Thyroid gland (tissue), 4 donors: ENCODE measurements at regions not wholly inside any gene's neighbourhood (a gene's known extent, or its start where the extent isn't known, plus 50 kb on each side); places are given as distances from the start of the nearest gene placed in this dataset.

ENCODE experiments used
- DNase-seq, 2 donors: peaks; one replicate each; pipeline ENCODE4 v3.0.0-alpha.2; 2019
- H3K27ac ChIP-seq, 3 donors: fragments of 200-600 bp; sonication (generic); 1 replicate in 2 of 3; 2 replicates in 1 of 3; pipeline ENCODE4 v1.5.1; 2016 to 2019; ENCODE audit warnings: mild to moderate bottlenecking in 1 of 3, moderate library complexity in 1 of 3
- H3K27me3 ChIP-seq: fragments of 200-600 bp; sonication (generic); one replicate; pipeline ENCODE4 v1.5.1; 2019
- H3K36me3 ChIP-seq, 2 donors: fragments of 200-600 bp; sonication (generic); one replicate each; pipeline ENCODE4 v1.5.1; 2016 to 2019
- H3K4me1 ChIP-seq, 2 donors: fragments of 200-600 bp; sonication (generic); one replicate each; pipeline ENCODE4 v1.5.1; 2017 to 2019
- H3K4me3 ChIP-seq, 3 donors: fragments of 200-600 bp; sonication (generic); replicated peaks in 1 of 3; 1 replicate in 2 of 3; 2 replicates in 1 of 3; pipeline ENCODE4 v1.5.1; 2016; ENCODE audit warnings: mild to moderate bottlenecking in 1 of 3
- H3K9me3 ChIP-seq: fragments of 200-600 bp; sonication (generic); one replicate; pipeline ENCODE4 v1.5.1; 2017
- CTCF ChIP-seq, 6 experiments: fragments of 200-600 bp in 3 of 6; fragments of 450-650 bp in 3 of 6; sonication (generic) in 3 of 6; IDR thresholded peaks; one replicate each; pipeline ENCODE4 v1.5.1; 2016 to 2019; ENCODE audit warnings: antibody characterized with exemption in 6 of 6, mild to moderate bottlenecking in 2 of 6, inconsistent platforms in 1 of 6, moderate library complexity in 1 of 6
- POLR2A ChIP-seq, 2 donors: fragments of 450-650 bp; IDR thresholded peaks; one replicate each; pipeline ENCODE4 v1.6.1; 2017; ENCODE audit warnings: antibody characterized with exemption in 2 of 2, mild to moderate bottlenecking in 2 of 2, moderate library complexity in 1 of 2
- WGBS, 2 donors: methylation state at CpG; one replicate each; pipeline ENCODE4 v1.1.5; 2017; 5-methylcytosine and 5-hydroxymethylcytosine counted together
- intact Hi-C: fragments of 100-400 bp; cut with DNase I; formaldehyde crosslinking; loops from one replicate; pipeline ENCODE4 v1.15.1; 2023

- Histone ChIP-seq H3K36me3 (no peaks in the 10 kb centered on the region), H3K4me1 (no peaks in the 10 kb centered on the region), H3K27me3 (no peaks in the 10 kb centered on the region), H3K4me3 (no peak overlapping the region), H3K9me3 (no peaks in the 10 kb centered on the region), H3K27ac (no peak overlapping the region)
- 93 to 96% methylated on average over 3 of the region's 3 CpGs for WGBS, 2 donors
- intact Hi-C loops, result no loop called here
- TF ChIP-seq POLR2A (IDR thresholded peaks at IDR 0.05) (no peak), CTCF (IDR thresholded peaks at IDR 0.05) (no peak)
- no peak for DNase-seq
Observed at GRCh38 chr4:100071506-100071905, 118.8 kb downstream of the DDIT4L start.

- DNase-seq, result no peak
- H3K27me3 ChIP-seq, result no peaks in the 10 kb centered on the region
- WGBS, 2 donors, result 95 to 98% methylated on average over 4 of the region's 4 CpGs
- no peaks in the 10 kb centered on the region for H3K4me1 ChIP-seq
- intact Hi-C loops, result no loop called here
- no peaks in the 10 kb centered on the region for H3K9me3 ChIP-seq
- H3K27ac ChIP-seq, result no peak overlapping the region
- H3K36me3 ChIP-seq, result no peaks in the 10 kb centered on the region
- no peak overlapping the region for H3K4me3 ChIP-seq
- TF ChIP-seq POLR2A (IDR thresholded peaks at IDR 0.05), result no peak
- TF ChIP-seq CTCF (IDR thresholded peaks at IDR 0.05), result no peak
Observed at GRCh38 chr4:100070868-100071267, 119.4 kb downstream of the DDIT4L start.

GRCh38 chr4:100069207-100069606 is 119.1 kb upstream of the H2AZ1 start:
- intact Hi-C loops, result no loop called here
- no peaks in the 10 kb centered on the region for H3K9me3 ChIP-seq
- H3K4me3 ChIP-seq, result no peak overlapping the region
- no peak overlapping the region for H3K27ac ChIP-seq
- TF ChIP-seq POLR2A (IDR thresholded peaks at IDR 0.05), result no peak
- no peaks in the 10 kb centered on the region for H3K36me3 ChIP-seq
- H3K4me1 ChIP-seq, result no peaks in the 10 kb centered on the region
- H3K27me3 ChIP-seq, result no peaks in the 10 kb centered on the region
- WGBS, 2 donors, result 80 to 81% methylated on average over 6 of the region's 6 CpGs
- no peak for DNase-seq

GRCh38 chr4:100067255-100067654 is 117.2 kb upstream of the H2AZ1 start:
- no peaks in the 10 kb centered on the region for H3K27me3 ChIP-seq
- no peaks in the 10 kb centered on the region for H3K4me1 ChIP-seq
- intact Hi-C loops, result no loop called here
- H3K27ac ChIP-seq, result no peak overlapping the region
- H3K9me3 ChIP-seq, result no peaks in the 10 kb centered on the region
- DNase-seq, result no peak
- 86 to 93% methylated on average over 12 of the region's 12 CpGs for WGBS, 2 donors
- H3K36me3 ChIP-seq, result no peaks in the 10 kb centered on the region
- TF ChIP-seq CTCF (IDR thresholded peaks at IDR 0.05), result no peak
- no peak for TF ChIP-seq POLR2A (IDR thresholded peaks at IDR 0.05)
- no peak overlapping the region for H3K4me3 ChIP-seq

- no peak for DNase-seq
- TF ChIP-seq POLR2A (IDR thresholded peaks at IDR 0.05) (no peak), CTCF (IDR thresholded peaks at IDR 0.05) (no peak)
- no peaks in the 10 kb centered on the region for H3K36me3 ChIP-seq
- intact Hi-C loops, result no loop called here
- H3K27me3 ChIP-seq, result no peaks in the 10 kb centered on the region
- 35 to 49% methylated on average over 2 of the region's 2 CpGs for WGBS, 2 donors
- H3K27ac ChIP-seq, result no peak overlapping the region
- H3K4me1 ChIP-seq, result no peaks in the 10 kb centered on the region
- H3K4me3 ChIP-seq, result no peak overlapping the region
- no peaks in the 10 kb centered on the region for H3K9me3 ChIP-seq
Observed at GRCh38 chr4:100063355-100063754, 113.3 kb upstream of the H2AZ1 start.

- Histone ChIP-seq H3K4me3 (no peak overlapping the region), H3K4me1 (no peaks in the 10 kb centered on the region), H3K9me3 (no peaks in the 10 kb centered on the region), H3K27me3 (no peaks in the 10 kb centered on the region), H3K27ac (no peak overlapping the region), H3K36me3 (no peaks in the 10 kb centered on the region)
- intact Hi-C loops, result no loop called here
- TF ChIP-seq POLR2A (IDR thresholded peaks at IDR 0.05) (no peak), CTCF (IDR thresholded peaks at IDR 0.05) (no peak)
- DNase-seq, result no peak
Observed at GRCh38 chr4:100062921-100063320, 112.8 kb upstream of the H2AZ1 start.
